Gastrocnemius medialis (tissue), 4 donors: ENCODE measurements at regions not wholly inside any gene's neighbourhood (a gene's known extent, or its start where the extent isn't known, plus 50 kb on each side); places are given as distances from the start of the nearest gene placed in this dataset.

Experiments used
- ATAC-seq, 2 donors: fragments of 150-250 bp; one replicate each; pipeline ENCODE4 v1.9.1; 2016
- DNase-seq, 2 donors: peaks; one replicate each; pipeline ENCODE4 v3.0.0-alpha.2; 2019
- H3K27ac ChIP-seq, 4 donors: fragments of 200-600 bp; sonication (generic); 1 replicate in 1 of 4; 2 replicates in 3 of 4; pipeline ENCODE4 v1.5.1; 2016 to 2018; ENCODE audit warnings: mild to moderate bottlenecking in 2 of 4, moderate library complexity in 1 of 4
- H3K27me3 ChIP-seq, 3 donors: fragments of 200-600 bp; sonication (generic) in 2 of 3; 1 replicate in 1 of 3; 2 replicates in 2 of 3; pipeline versions ENCODE4 v1.5.1 to v1.6.0; 2016 to 2019; ENCODE audit warnings: mild to moderate bottlenecking in 1 of 3, moderate library complexity in 1 of 3
- H3K36me3 ChIP-seq, 2 donors: fragments of 200-600 bp; sonication (generic) in 1 of 2; one replicate each; pipeline ENCODE4 v1.5.1; 2017 to 2018
- H3K4me1 ChIP-seq, 2 donors: fragments of 200-600 bp; sonication (generic) in 1 of 2; one replicate each; pipeline ENCODE4 v1.5.1; 2016 to 2017; ENCODE audit warnings: mild to moderate bottlenecking in 2 of 2
- H3K4me3 ChIP-seq, 4 donors: fragments of 200-600 bp; sonication (generic) in 3 of 4; 1 replicate in 1 of 4; 2 replicates in 3 of 4; pipeline ENCODE4 v1.5.1; 2016 to 2019; ENCODE audit warnings: mild to moderate bottlenecking in 2 of 4
- H3K9me3 ChIP-seq, 3 donors: fragments of 200-600 bp; sonication (generic) in 2 of 3; 1 replicate in 1 of 3; 2 replicates in 2 of 3; pipeline ENCODE4 v1.5.1; 2016 to 2019
- CTCF ChIP-seq, 5 experiments: fragments of 450-650 bp in 3 of 5; fragments of 200-600 bp in 2 of 5; sonication (generic) in 2 of 5; IDR thresholded peaks in 4 of 5; conservative IDR thresholded peaks in 1 of 5; 1 replicate in 4 of 5; 2 replicates in 1 of 5; pipeline ENCODE4 v1.5.1; 2016 to 2019; ENCODE audit warnings: antibody characterized with exemption in 5 of 5, mild to moderate bottlenecking in 3 of 5, moderate library complexity in 3 of 5
- POLR2A ChIP-seq, 2 donors: fragments of 450-650 bp; IDR thresholded peaks; one replicate each; pipeline ENCODE4 v1.6.1; 2017; ENCODE audit warnings: antibody characterized with exemption in 2 of 2, mild to moderate bottlenecking in 2 of 2, moderate library complexity in 2 of 2
- in situ Hi-C, 4 donors: fragments of 200-750 bp; cut with MboI; loops; one replicate each; pipeline versions ENCODE4 v1.15.0 to v1.8.0; 2017; ENCODE audit warnings: low sequenced_read_pairs in 4 of 4
- intact Hi-C: fragments of 100-400 bp; cut with DNase I; formaldehyde crosslinking; loops from one replicate; pipeline ENCODE4 v1.15.1; 2023; ENCODE audit warnings: low total_unique reads

- H3K4me3 ChIP-seq: no peak overlapping the region
- intact Hi-C loops: no loop called here
- no peak for TF ChIP-seq CTCF (IDR thresholded peaks at IDR 0.05 in 4 of 5, conservative IDR thresholded peaks at IDR 0.05 in 1 of 5)
- no peak for TF ChIP-seq POLR2A (IDR thresholded peaks at IDR 0.05)
These were observed 1229.5 kb upstream of the CDH6 start for GRCh38 chr5:29963956-29964355.

DNA sequence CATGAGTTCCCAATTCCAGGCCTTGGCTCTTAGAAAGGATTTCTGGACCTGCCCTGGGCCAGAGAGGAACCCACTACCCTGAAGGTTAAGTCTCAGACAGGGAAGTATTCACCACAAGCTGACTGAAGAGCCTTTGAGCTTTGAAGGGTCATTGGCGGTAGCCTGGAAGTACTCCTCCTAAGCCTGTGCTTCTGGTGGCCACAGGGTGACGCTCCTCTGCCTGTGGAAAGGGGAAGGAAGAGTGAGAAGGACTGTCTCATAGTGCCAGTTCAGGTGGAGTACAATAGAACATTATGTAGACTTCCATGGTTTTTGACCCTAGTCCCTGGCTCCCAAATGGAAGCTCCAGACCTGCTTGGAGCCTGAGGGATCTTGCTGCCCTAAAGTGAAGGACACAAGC lies 1233.2 kb upstream of the CDH6 start:
- no peaks in the 10 kb centered on the region for H3K9me3 ChIP-seq
- DNase-seq: no peak
- in situ Hi-C loops: no loop called here
- no peak for ATAC-seq
- intact Hi-C loops: no loop called here
- no peak for TF ChIP-seq POLR2A (IDR thresholded peaks at IDR 0.05)
- no peaks in the 10 kb centered on the region for H3K4me1 ChIP-seq
- no peaks in the 10 kb centered on the region for H3K36me3 ChIP-seq
- H3K27ac ChIP-seq: no peak overlapping the region
- H3K27me3 ChIP-seq: no peaks in the 10 kb centered on the region
- no peak overlapping the region for H3K4me3 ChIP-seq

More at GRCh38 chr5:29963956-29964355, 1229.5 kb upstream of the CDH6 start:
- H3K27ac ChIP-seq: no peak overlapping the region
- ATAC-seq (no peak), DNase-seq (no peak)
- H3K36me3 ChIP-seq: no peaks in the 10 kb centered on the region
- no peaks in the 10 kb centered on the region for H3K9me3 ChIP-seq
- H3K27me3 ChIP-seq: no peaks in the 10 kb centered on the region
- in situ Hi-C loops: no loop called here
- H3K4me1 ChIP-seq: no peaks in the 10 kb centered on the region

GRCh38 chr5:29950416-29951145 lies 1242.9 kb upstream of the CDH6 start:
- H3K27me3 ChIP-seq: no peaks in the 10 kb centered on the region
- intact Hi-C loops: no loop called here
- H3K9me3 ChIP-seq: no peaks in the 10 kb centered on the region
- no peaks in the 10 kb centered on the region for H3K4me1 ChIP-seq
- no peak overlapping the region for H3K27ac ChIP-seq
- H3K4me3 ChIP-seq: no peak overlapping the region
- H3K36me3 ChIP-seq: no peaks in the 10 kb centered on the region
- no peak for TF ChIP-seq CTCF (IDR thresholded peaks at IDR 0.05 in 4 of 5, conservative IDR thresholded peaks at IDR 0.05 in 1 of 5)
- TF ChIP-seq POLR2A (IDR thresholded peaks at IDR 0.05): no peak
- ATAC-seq: no peak
- DNase-seq: no peak
- in situ Hi-C loops: no loop called here

DNA sequence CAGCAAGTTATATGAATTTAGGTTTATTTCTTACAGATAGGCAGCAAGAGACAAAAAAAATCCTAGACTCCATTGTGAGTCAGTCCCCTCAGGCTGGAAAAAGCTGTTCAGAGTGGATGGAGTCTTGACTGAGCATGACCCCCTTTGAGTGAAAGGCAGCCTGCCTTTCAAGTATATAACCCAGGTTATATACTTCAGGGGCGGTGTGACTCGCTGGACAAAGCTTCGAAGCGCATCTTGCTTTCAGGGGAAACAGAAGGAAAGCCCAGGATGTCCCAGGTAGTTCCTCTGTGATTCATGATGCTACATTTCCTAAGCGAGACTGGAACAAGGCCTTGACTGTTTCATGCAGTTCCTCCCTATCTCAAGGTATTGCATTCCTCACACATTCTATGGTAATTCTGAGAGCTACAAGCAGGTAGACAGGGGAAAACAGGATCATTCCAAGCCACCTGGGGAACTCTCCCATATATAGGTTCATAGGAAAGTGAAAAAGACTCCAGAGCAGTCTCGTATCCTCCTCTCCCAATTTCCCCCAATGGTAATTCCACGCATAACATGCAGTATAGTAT lies 1244.1 kb upstream of the CDH6 start:
- H3K4me3 ChIP-seq: no peak overlapping the region
- ATAC-seq (no peak), DNase-seq (no peak)
- no peaks in the 10 kb centered on the region for H3K27me3 ChIP-seq
- TF ChIP-seq POLR2A (IDR thresholded peaks at IDR 0.05): no peak
- no peak for TF ChIP-seq CTCF (IDR thresholded peaks at IDR 0.05 in 4 of 5, conservative IDR thresholded peaks at IDR 0.05 in 1 of 5)
- in situ Hi-C loops (no loop called here), intact Hi-C loops (no loop called here)
- H3K36me3 ChIP-seq: no peaks in the 10 kb centered on the region
- no peaks in the 10 kb centered on the region for H3K4me1 ChIP-seq
- no peaks in the 10 kb centered on the region for H3K9me3 ChIP-seq
- H3K27ac ChIP-seq: no peak overlapping the region

- no peak for TF ChIP-seq CTCF (IDR thresholded peaks at IDR 0.05 in 4 of 5, conservative IDR thresholded peaks at IDR 0.05 in 1 of 5)
- in situ Hi-C loops: no loop called here
These were observed 1249.2 kb upstream of the CDH6 start for GRCh38 chr5:29944327-29944726.

More at GRCh38 chr5:29944327-29944726, 1249.2 kb upstream of the CDH6 start:
- ATAC-seq (no peak), DNase-seq (no peak)
- H3K27me3 ChIP-seq: no peaks in the 10 kb centered on the region
- intact Hi-C loops: no loop called here
- H3K4me1 ChIP-seq: no peaks in the 10 kb centered on the region
- no peaks in the 10 kb centered on the region for H3K9me3 ChIP-seq
- no peaks in the 10 kb centered on the region for H3K36me3 ChIP-seq
- no peak overlapping the region for H3K4me3 ChIP-seq
- H3K27ac ChIP-seq: no peak overlapping the region
